HG03135 (cell line): ENCODE measurements at regions not wholly inside any gene's neighbourhood (a gene's known extent, or its start where the extent isn't known, plus 50 kb on each side); places are given as distances from the start of the nearest gene placed in this dataset.

Experiments used
- ATAC-seq: cut with Tn5 transposase; IDR thresholded peaks from one replicate; pipeline ENCODE4 v1.9.1; 2021; ENCODE audit warnings: mild to moderate bottlenecking, moderate library complexity; ENCODE audit not compliant: unreplicated experiment

DNA sequence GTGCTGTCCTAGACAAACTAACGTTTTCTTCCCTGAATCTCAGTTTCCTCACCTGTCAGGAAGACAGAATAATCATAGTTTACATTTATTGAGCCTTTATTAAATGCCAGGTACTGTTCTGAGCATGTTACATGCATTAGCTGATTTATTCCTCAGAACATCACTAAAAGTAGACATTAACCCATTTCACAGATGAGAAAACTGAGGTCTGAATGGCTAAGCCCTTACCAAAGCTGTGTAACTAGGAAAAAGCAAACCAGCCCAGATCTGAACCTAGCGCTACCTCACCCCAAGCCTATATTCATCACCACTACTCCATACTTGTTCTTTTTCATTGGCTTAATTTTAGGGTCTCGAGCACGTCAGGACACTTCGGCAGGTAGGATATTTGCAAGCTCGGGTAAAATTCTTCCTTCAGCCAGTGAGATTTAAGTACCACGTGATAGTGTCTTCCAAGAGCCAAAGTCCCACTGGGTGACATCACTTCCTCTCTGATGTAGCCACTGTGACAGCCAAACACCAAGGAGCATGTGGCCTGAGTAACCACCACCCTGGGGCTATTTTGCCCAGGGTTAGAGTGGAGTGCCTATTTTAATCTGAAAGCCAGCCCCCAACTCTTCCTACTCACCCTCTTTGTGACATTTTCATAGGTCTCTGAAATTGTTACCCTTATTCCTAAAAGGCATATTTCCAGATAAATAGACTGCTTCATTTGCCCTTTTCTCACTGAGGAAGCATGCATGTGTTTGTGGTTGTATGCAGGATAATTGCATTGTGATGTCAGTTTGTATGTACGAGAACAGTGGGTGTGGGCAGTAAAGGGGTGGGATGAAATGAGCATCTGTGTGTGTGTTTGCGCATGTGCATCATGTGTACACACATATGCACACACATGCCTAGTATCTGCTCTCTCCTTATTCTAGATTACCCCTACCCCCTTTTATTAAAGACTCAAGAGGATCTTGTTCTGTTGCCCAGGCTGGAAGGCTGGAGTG is 62.2 kb upstream of the WSCD2 start:
- no peak for ATAC-seq

DNA sequence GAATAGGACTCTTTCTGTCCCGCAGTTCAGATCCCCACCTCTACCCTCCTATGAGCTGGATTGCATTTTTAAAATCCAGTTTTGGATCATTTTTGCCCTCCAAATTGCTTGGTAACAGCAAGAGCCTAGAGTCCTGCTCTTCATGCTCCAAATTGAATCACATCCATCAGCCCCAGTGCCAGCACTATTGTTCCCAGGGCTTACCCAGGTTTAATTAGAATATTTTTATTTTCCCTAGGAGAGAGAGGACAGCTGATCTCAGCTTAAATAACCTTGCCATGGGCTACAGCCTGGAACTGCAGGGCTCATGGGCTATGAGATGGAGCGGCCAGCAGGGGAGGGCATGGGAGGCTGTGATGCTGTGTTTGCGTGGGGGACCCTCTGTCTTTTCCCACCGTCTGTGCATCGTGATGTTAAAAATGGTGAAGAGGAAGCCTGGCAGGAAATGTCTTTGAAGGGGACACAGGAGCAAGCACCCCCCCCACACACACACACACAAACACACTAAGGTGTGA is 59.4 kb upstream of the WSCD2 start:
- ATAC-seq: no peak

DNA sequence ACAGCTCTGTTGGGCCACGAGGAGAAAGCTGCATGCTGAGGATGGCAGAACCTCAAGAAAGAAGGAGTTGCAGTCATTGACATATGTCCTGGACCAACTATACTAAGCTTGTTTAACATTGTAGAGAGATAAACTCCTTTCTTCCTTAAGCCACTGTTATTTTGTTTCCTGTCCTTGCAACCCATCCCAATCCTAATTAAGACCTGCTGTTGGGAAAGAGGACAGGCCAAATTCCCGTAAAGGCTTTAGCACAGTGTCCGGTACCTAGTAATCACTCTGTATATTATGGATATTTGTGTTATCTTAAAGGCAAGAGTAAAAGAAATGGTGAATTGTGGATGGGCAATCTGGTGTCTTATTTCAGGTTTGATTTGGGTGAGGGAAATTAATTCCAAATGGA is 53.5 kb upstream of the WSCD2 start:
- ATAC-seq: no peak

DNA sequence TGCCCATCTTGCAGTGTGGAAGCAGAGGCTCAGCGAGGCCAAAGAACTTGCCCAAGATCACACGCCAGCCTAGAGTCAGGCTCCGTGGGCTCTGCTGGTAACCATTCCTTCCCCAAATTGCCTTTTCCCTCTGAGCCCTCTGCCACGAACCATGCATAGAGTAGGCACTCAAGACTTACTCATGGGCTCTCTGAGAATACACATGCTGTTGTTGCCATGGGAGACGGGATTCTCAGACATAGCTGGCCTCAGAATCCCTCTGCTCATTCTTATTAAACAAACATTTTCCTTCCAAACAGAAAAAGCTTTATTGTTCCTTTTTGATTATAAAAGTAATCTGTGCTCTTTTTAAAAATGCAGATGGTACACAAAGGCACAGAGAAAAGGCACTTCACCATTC is 52.5 kb upstream of the WSCD2 start:
- no peak for ATAC-seq

DNA sequence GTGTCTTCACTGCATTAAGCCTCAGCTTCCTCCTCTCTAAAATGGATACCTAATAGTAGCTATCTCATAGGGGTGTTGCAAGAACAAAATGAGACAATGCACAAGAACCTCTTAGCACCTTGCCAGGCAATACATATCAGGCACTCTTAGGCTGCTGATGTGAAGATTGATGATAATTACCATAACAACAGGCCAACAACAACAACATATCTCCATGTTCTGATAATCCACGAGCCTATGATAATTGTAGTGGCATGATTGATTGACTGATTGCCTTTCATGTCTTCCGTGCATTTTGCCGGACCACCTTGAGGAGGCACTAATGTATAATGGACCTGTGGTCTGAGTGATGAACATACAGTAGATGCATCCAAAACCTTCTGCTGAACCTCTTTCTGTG is 50.7 kb upstream of the WSCD2 start:
- ATAC-seq: no peak
